ENCODE measurements at regions not wholly inside any gene's neighbourhood (a gene's known extent, or its start where the extent isn't known, plus 50 kb on each side); places are given as distances from the start of the nearest gene placed in this dataset.

- no peak for DNase-seq (ENCODE audit: low read depth in 4 of 4, low spot score in 3 of 4)
These were observed 106.8 kb upstream of the NKX1-1 start for GRCh38 chr4:1512738-1513660.

GRCh38 chr4:1512051-1512737 is 106.0 kb upstream of the NKX1-1 start:
- DNase-seq (ENCODE audit: low read depth in 4 of 4, low spot score in 3 of 4): no peak

- no peak for DNase-seq (ENCODE audit: low read depth in 4 of 4, low spot score in 3 of 4)
These were observed 105.3 kb upstream of the NKX1-1 start for GRCh38 chr4:1511441-1512041.

GRCh38 chr4:1510931-1511330 is 104.7 kb upstream of the NKX1-1 start:
- no peak for DNase-seq (ENCODE audit: low read depth in 4 of 4, low spot score in 3 of 4)

GRCh38 chr4:1509366-1509765 is 103.1 kb upstream of the NKX1-1 start:
- DNase-seq (ENCODE audit: low read depth in 4 of 4, low spot score in 3 of 4): no peak

GRCh38 chr4:1508161-1509160 is 102.2 kb upstream of the NKX1-1 start:
- no peak for DNase-seq (ENCODE audit: low read depth in 4 of 4, low spot score in 3 of 4)

GRCh38 chr4:1506956-1507721 is 100.9 kb upstream of the NKX1-1 start:
- no peak for DNase-seq (ENCODE audit: low read depth in 4 of 4, low spot score in 3 of 4)

- no peak for DNase-seq (ENCODE audit: low read depth in 4 of 4, low spot score in 3 of 4)
These were observed 99.5 kb upstream of the NKX1-1 start for GRCh38 chr4:1505511-1506460.

GRCh38 chr4:1504595-1505500 is 98.6 kb upstream of the NKX1-1 start:
- no peak for DNase-seq (ENCODE audit: low read depth in 4 of 4, low spot score in 3 of 4)

- DNase-seq (ENCODE audit: low read depth in 4 of 4, low spot score in 3 of 4): no peak
These were observed 97.6 kb upstream of the NKX1-1 start for GRCh38 chr4:1503583-1504471.

GRCh38 chr4:1502976-1503375 is 96.7 kb upstream of the NKX1-1 start:
- DNase-seq (ENCODE audit: low read depth in 4 of 4, low spot score in 3 of 4): no peak

GRCh38 chr4:1502501-1502886 is 96.3 kb upstream of the NKX1-1 start:
- no peak for DNase-seq (ENCODE audit: low read depth in 4 of 4, low spot score in 3 of 4)

- no peak for DNase-seq (ENCODE audit: low read depth in 4 of 4, low spot score in 3 of 4)
These were observed 95.7 kb upstream of the NKX1-1 start for GRCh38 chr4:1501754-1502500.

- DNase-seq (ENCODE audit: low read depth in 4 of 4, low spot score in 3 of 4): no peak
These were observed 94.9 kb upstream of the NKX1-1 start for GRCh38 chr4:1500966-1501753.

All from left renal pelvis (tissue), 4 donors.